BJ (cell line): ENCODE measurements at regions not wholly inside any gene's neighbourhood (a gene's known extent, or its start where the extent isn't known, plus 50 kb on each side); places are given as distances from the start of the nearest gene placed in this dataset.

ENCODE experiments used
- CTCF ChIA-PET: fragments of 350-600 bp; formaldehyde crosslinking; extraction: SDS; loops from one replicate; lab custom pipeline; 2021; ENCODE audit warnings: antibody characterized with exemption, inconsistent platforms; lab: Yijun Ruan, JAX
- POLR2A ChIA-PET: fragments of 300-600 bp; sonication (Branson Sonifier 250); formaldehyde crosslinking; extraction: SDS; loops from one replicate; lab custom pipeline; 2021; ENCODE audit warnings: antibody characterized with exemption; lab: Charles Lee
- DNase-seq: peaks from one replicate; pipeline ENCODE4 v3.0.0-alpha.2; 2011; ENCODE audit warnings: low read depth
- H3K27me3 ChIP-seq: 2 replicates; pipeline ENCODE4 v1.6.0; 2011; ENCODE audit warnings: low read length; ENCODE audit not compliant: control insufficient read depth, insufficient read depth
- H3K36me3 ChIP-seq: 2 replicates; pipeline ENCODE4 v1.5.1; 2011; ENCODE audit warnings: low read length; ENCODE audit not compliant: control insufficient read depth, insufficient read depth
- H3K4me3 ChIP-seq: 2 replicates; pipeline ENCODE4 v1.5.1; 2011; ENCODE audit warnings: low read depth, mild to moderate bottlenecking, control low read depth, low read length
- CTCF ChIP-seq: IDR thresholded peaks from 2 replicates; pipeline ENCODE4 v1.5.1; 2011; ENCODE audit warnings: low read depth, mild to moderate bottlenecking, control low read depth, inconsistent platforms, low read length, moderate library complexity; ENCODE audit not compliant: insufficient read depth

GRCh38 chr13:62093984-62094780 is 678.5 kb upstream of the PCDH20 start:
- POLR2A ChIA-PET = no interaction called here
- no peak for DNase-seq
- no peak for TF ChIP-seq CTCF
- Histone ChIP-seq H3K36me3 (no peaks in the 10 kb centered on the region), H3K4me3 (no peak overlapping the region), H3K27me3 (no peaks in the 10 kb centered on the region)
- CTCF ChIA-PET = no interaction called here

GRCh38 chr13:62092949-62093348 is 677.3 kb upstream of the PCDH20 start:
- POLR2A ChIA-PET = no interaction called here
- CTCF ChIA-PET = no interaction called here
- Histone ChIP-seq H3K27me3 (no peaks in the 10 kb centered on the region), H3K36me3 (no peaks in the 10 kb centered on the region), H3K4me3 (no peak overlapping the region)
- TF ChIP-seq CTCF = no peak
- DNase-seq = no peak

GRCh38 chr13:62092536-62092935 is 676.9 kb upstream of the PCDH20 start:
- CTCF ChIA-PET = no interaction called here
- no peak for DNase-seq
- Histone ChIP-seq H3K4me3 (no peak overlapping the region), H3K36me3 (no peaks in the 10 kb centered on the region), H3K27me3 (no peaks in the 10 kb centered on the region)
- TF ChIP-seq CTCF = no peak
- POLR2A ChIA-PET = no interaction called here

GRCh38 chr13:62088165-62088564 is 672.5 kb upstream of the PCDH20 start:
- Histone ChIP-seq H3K27me3 (no peaks in the 10 kb centered on the region), H3K36me3 (no peaks in the 10 kb centered on the region), H3K4me3 (no peak overlapping the region)
- CTCF ChIA-PET = no interaction called here
- POLR2A ChIA-PET = no interaction called here
- no peak for TF ChIP-seq CTCF
- no peak for DNase-seq

- DNase-seq = no peak
- ChIA-PET POLR2A (no interaction called here), CTCF (no interaction called here)
- no peak for TF ChIP-seq CTCF
- H3K27me3 ChIP-seq = no peaks in the 10 kb centered on the region
- no peak overlapping the region for H3K4me3 ChIP-seq
- H3K36me3 ChIP-seq = no peaks in the 10 kb centered on the region
Observed at GRCh38 chr13:62087124-62087523, 671.5 kb upstream of the PCDH20 start.
